ENCODE measurements at regions not wholly inside any gene's neighbourhood (a gene's known extent, or its start where the extent isn't known, plus 50 kb on each side); places are given as distances from the start of the nearest gene placed in this dataset.

GRCh38 chr19:30217461-30217860 lies 154.7 kb upstream of the ZNF536 start:
- intact Hi-C loops (cut with DNase I; ENCODE audit: low total_unique reads), result no loop called here
- no peak for DNase-seq
- no peak for TF ChIP-seq CTCF (IDR thresholded peaks at IDR 0.05)

GRCh38 chr19:30219702-30220101 lies 152.5 kb upstream of the ZNF536 start:
- Histone ChIP-seq H3K9me3 (no peaks in the 10 kb centered on the region), H3K27me3 (peaks cover 0 to 45% of the 10 kb centered on the region in 2 donors), H3K4me3 (no peak overlapping the region), H3K36me3 (no peaks in the 10 kb centered on the region), H3K4me1 (peaks cover 0 to 2% (median 0%) of the 10 kb centered on the region in 4 donors), H3K27ac (no peak overlapping the region)
- DNase-seq, result peak in 1 of 2 donors; percentile 7
- TF ChIP-seq CTCF (IDR thresholded peaks at IDR 0.05), result no peak
- intact Hi-C loops (cut with DNase I; ENCODE audit: low total_unique reads), result loop anchor here (10.0 kb wide), 1 partner anchor 435 kb away; no protein-coding TSS in a partner anchor

More at GRCh38 chr19:30217461-30217860, 154.7 kb upstream of the ZNF536 start:
- Histone ChIP-seq H3K27me3 (peaks cover 0 to 27% of the 10 kb centered on the region in 2 donors), H3K36me3 (no peaks in the 10 kb centered on the region), H3K9me3 (no peaks in the 10 kb centered on the region), H3K27ac (no peak overlapping the region), H3K4me3 (no peak overlapping the region), H3K4me1 (no peaks in the 10 kb centered on the region)

- intact Hi-C loops (cut with DNase I; ENCODE audit: low total_unique reads), result loop anchor here (10.0 kb wide), 1 partner anchor 434 kb away; no protein-coding TSS in a partner anchor
Observed at GRCh38 chr19:30221176-30221575, 151.0 kb upstream of the ZNF536 start.

GRCh38 chr19:30222428-30222873 lies 149.7 kb upstream of the ZNF536 start:
- DNase-seq, result no peak
- no peaks in the 10 kb centered on the region for H3K9me3 ChIP-seq
- intact Hi-C loops (cut with DNase I; ENCODE audit: low total_unique reads), result loop anchor here (10.0 kb wide), 1 partner anchor 432 kb away; no protein-coding TSS in a partner anchor
- H3K36me3 ChIP-seq, result no peaks in the 10 kb centered on the region
- H3K27ac ChIP-seq, result no peak overlapping the region
- peaks cover 0 to 28% (median 24%) of the 10 kb centered on the region in 4 donors for H3K4me1 ChIP-seq
- H3K27me3 ChIP-seq, result peaks cover 0 to 72% of the 10 kb centered on the region in 2 donors
- TF ChIP-seq CTCF (IDR thresholded peaks at IDR 0.05), result peak; percentile 10 to 16
- H3K4me3 ChIP-seq, result no peak overlapping the region

More at GRCh38 chr19:30221176-30221575, 151.0 kb upstream of the ZNF536 start:
- no peak overlapping the region for H3K27ac ChIP-seq
- DNase-seq, result peak in 1 of 2 donors; percentile 11
- H3K27me3 ChIP-seq, result peaks cover 0 to 59% of the 10 kb centered on the region in 2 donors
- H3K9me3 ChIP-seq, result no peaks in the 10 kb centered on the region
- no peak overlapping the region for H3K4me3 ChIP-seq
- peaks cover 0 to 15% (median 12%) of the 10 kb centered on the region in 4 donors for H3K4me1 ChIP-seq
- TF ChIP-seq CTCF (IDR thresholded peaks at IDR 0.05), result no peak
- H3K36me3 ChIP-seq, result no peaks in the 10 kb centered on the region

GRCh38 chr19:30222992-30223865 lies 149.0 kb upstream of the ZNF536 start:
- H3K27ac ChIP-seq, result no peak overlapping the region
- H3K9me3 ChIP-seq, result no peaks in the 10 kb centered on the region
- peaks cover 0 to 80% of the 10 kb centered on the region in 2 donors for H3K27me3 ChIP-seq
- no peak for DNase-seq
- no peak overlapping the region for H3K4me3 ChIP-seq
- intact Hi-C loops (cut with DNase I; ENCODE audit: low total_unique reads), result loop anchor here (10.0 kb wide), 1 partner anchor 432 kb away; no protein-coding TSS in a partner anchor
- H3K36me3 ChIP-seq, result no peaks in the 10 kb centered on the region
- H3K4me1 ChIP-seq, result peaks cover 0 to 35% (median 31%) of the 10 kb centered on the region in 4 donors
- TF ChIP-seq CTCF (IDR thresholded peaks at IDR 0.05), result no peak

Measured in tibial artery (tissue), 4 donors.